C4-2B (cell line): ENCODE measurements at regions not wholly inside any gene's neighbourhood (a gene's known extent, or its start where the extent isn't known, plus 50 kb on each side); places are given as distances from the start of the nearest gene placed in this dataset.

Experiments used
- CTCF ChIP-seq: fragments of 450-650 bp; conservative IDR thresholded peaks from 2 replicates; pipeline ENCODE4 v1.5.1; 2017; ENCODE audit warnings: mild to moderate bottlenecking
- ZFX ChIP-seq: fragments of 450-650 bp; IDR thresholded peaks from 2 replicates; pipeline ENCODE4 v1.6.1; 2017

- TF ChIP-seq CTCF, result no peak
- no peak for TF ChIP-seq ZFX
These were observed 256.7 kb downstream of the CBLN1 start for GRCh38 chr16:49024896-49025295.
